GM18873 (cell line): ENCODE measurements at regions not wholly inside any gene's neighbourhood (a gene's known extent, or its start where the extent isn't known, plus 50 kb on each side); places are given as distances from the start of the nearest gene placed in this dataset.

Experiments
- ATAC-seq: cut with Tn5 transposase; IDR thresholded peaks from one replicate; pipeline ENCODE4 v1.9.1; 2021; ENCODE audit warnings: mild to moderate bottlenecking, moderate library complexity, moderate number of reproducible peaks; ENCODE audit not compliant: unreplicated experiment, low FRiP score

- ATAC-seq, result no peak
These were observed 75.4 kb upstream of the AKAP13 start for GRCh38 chr15:85305050-85305449.

GRCh38 chr15:85306946-85307686 lies 73.3 kb upstream of the AKAP13 start:
- no peak for ATAC-seq

- no peak for ATAC-seq
These were observed 72.7 kb upstream of the AKAP13 start for GRCh38 chr15:85307687-85308045.

- ATAC-seq, result no peak
These were observed 68.8 kb upstream of the AKAP13 start for GRCh38 chr15:85311647-85312046.

- peak; percentile 84 for ATAC-seq
These were observed 67.9 kb upstream of the AKAP13 start for GRCh38 chr15:85312486-85312885.

- peak; percentile 21 for ATAC-seq
These were observed 67.5 kb upstream of the AKAP13 start for GRCh38 chr15:85312929-85313331.

GRCh38 chr15:85313339-85313738 lies 67.1 kb upstream of the AKAP13 start:
- ATAC-seq, result no peak

- no peak for ATAC-seq
These were observed 66.3 kb upstream of the AKAP13 start for GRCh38 chr15:85314146-85314545.

- ATAC-seq, result no peak
These were observed 65.8 kb upstream of the AKAP13 start for GRCh38 chr15:85314633-85315032.

- no peak for ATAC-seq
These were observed 64.0 kb upstream of the AKAP13 start for GRCh38 chr15:85316244-85316934.

GRCh38 chr15:85318048-85318731 lies 62.2 kb upstream of the AKAP13 start:
- peak; percentile 94 for ATAC-seq

- peak; percentile 9 for ATAC-seq
These were observed 61.7 kb upstream of the AKAP13 start for GRCh38 chr15:85318732-85319076.

- ATAC-seq, result no peak
These were observed 56.2 kb upstream of the AKAP13 start for GRCh38 chr15:85324202-85324601.

GRCh38 chr15:85325834-85326233 lies 54.6 kb upstream of the AKAP13 start:
- no peak for ATAC-seq

GRCh38 chr15:85326291-85326690 lies 54.1 kb upstream of the AKAP13 start:
- no peak for ATAC-seq

GRCh38 chr15:85327820-85328219 lies 52.6 kb upstream of the AKAP13 start:
- no peak for ATAC-seq

GRCh38 chr15:85329561-85330422 lies 50.6 kb upstream of the AKAP13 start:
- peak; percentile 59 for ATAC-seq
